H9 (cell line): ENCODE measurements at regions not wholly inside any gene's neighbourhood (a gene's known extent, or its start where the extent isn't known, plus 50 kb on each side); places are given as distances from the start of the nearest gene placed in this dataset.

Source experiments
- DNase-seq: peaks from one replicate; pipeline ENCODE4 v3.0.0-alpha.2; 2017
- H2AFZ ChIP-seq: one replicate; pipeline ENCODE4 v1.6.1; 2013; ENCODE audit warnings: mild to moderate bottlenecking, low read length, control low read depth, moderate library complexity
- H2AK5ac ChIP-seq: 2 replicates; pipeline ENCODE4 v1.6.1; 2013; ENCODE audit warnings: low read length, control low read depth, mixed read lengths; ENCODE audit not compliant: insufficient read length
- H2BK120ac ChIP-seq: one replicate; pipeline ENCODE4 v1.6.1; 2013; ENCODE audit warnings: low read depth, mild to moderate bottlenecking, low read length, control low read depth, inconsistent platforms; ENCODE audit not compliant: poor library complexity, severe bottlenecking
- H2BK12ac ChIP-seq: 2 replicates; pipeline ENCODE4 v1.6.1; 2013; ENCODE audit warnings: low read length, control low read depth, mixed read lengths, low read depth; ENCODE audit not compliant: insufficient read length
- H2BK15ac ChIP-seq: 2 replicates; pipeline ENCODE4 v1.6.1; 2013; ENCODE audit warnings: low read depth, low read length, control low read depth
- H2BK20ac ChIP-seq: one replicate; pipeline ENCODE4 v1.6.1; 2013; ENCODE audit warnings: low read depth, mild to moderate bottlenecking, low read length, control low read depth, inconsistent platforms; ENCODE audit not compliant: poor library complexity, severe bottlenecking
- H2BK5ac ChIP-seq: 2 replicates; pipeline ENCODE4 v1.6.1; 2013; ENCODE audit warnings: low read length, control low read depth, mixed read lengths; ENCODE audit not compliant: insufficient read length
- H3K14ac ChIP-seq: 2 replicates; pipeline ENCODE4 v1.6.1; 2013; ENCODE audit warnings: low read length, control low read depth; ENCODE audit not compliant: insufficient read depth
- H3K18ac ChIP-seq: 2 replicates; pipeline ENCODE4 v1.6.1; 2013; ENCODE audit warnings: low read depth, mild to moderate bottlenecking, mixed read lengths, low read length, control low read depth; ENCODE audit not compliant: insufficient read length
- H3K23ac ChIP-seq: 2 replicates; pipeline ENCODE4 v1.6.1; 2013; ENCODE audit warnings: low read length, control low read depth, mixed read lengths, low read depth; ENCODE audit not compliant: insufficient read length
- H3K23me2 ChIP-seq: 2 replicates; pipeline ENCODE4 v1.6.1; 2013; ENCODE audit warnings: low read depth, mild to moderate bottlenecking, mixed read lengths, low read length, control low read depth; ENCODE audit not compliant: insufficient read length, poor library complexity, severe bottlenecking
- H3K27ac ChIP-seq: 2 replicates; pipeline ENCODE4 v1.5.1; 2013; ENCODE audit warnings: low read length, control low read depth, mixed read lengths, low read depth; ENCODE audit not compliant: insufficient read length
- H3K27me3 ChIP-seq: 2 replicates; pipeline ENCODE4 v1.6.1; 2013; ENCODE audit warnings: low read length, control low read depth, inconsistent platforms; ENCODE audit not compliant: insufficient read depth
- H3K4ac ChIP-seq: 2 replicates; pipeline ENCODE4 v1.6.1; 2013; ENCODE audit warnings: low read depth, mild to moderate bottlenecking, control low read depth, inconsistent platforms, low read length, moderate library complexity
- H3K4me1 ChIP-seq: 2 replicates; pipeline ENCODE4 v1.6.1; 2013; ENCODE audit warnings: low read length, control low read depth, inconsistent platforms; ENCODE audit not compliant: insufficient read depth
- H3K4me2 ChIP-seq: 2 replicates; pipeline ENCODE4 v1.6.1; 2013; ENCODE audit warnings: low read length, control low read depth, mixed read lengths; ENCODE audit not compliant: insufficient read length, insufficient read depth
- H3K56ac ChIP-seq: 2 replicates; pipeline ENCODE4 v1.6.1; 2013; ENCODE audit warnings: low read depth, mild to moderate bottlenecking, mixed read lengths, low read length, control low read depth; ENCODE audit not compliant: insufficient read length
- H3K79me1 ChIP-seq: 2 replicates; pipeline ENCODE4 v1.6.1; 2013; ENCODE audit warnings: low read depth, mild to moderate bottlenecking, moderate library complexity, low read length, control low read depth, inconsistent platforms; ENCODE audit not compliant: insufficient read depth, poor library complexity, severe bottlenecking
- H3K79me2 ChIP-seq: 2 replicates; pipeline ENCODE4 v1.6.1; 2013; ENCODE audit warnings: low read length, control low read depth, inconsistent platforms; ENCODE audit not compliant: insufficient read depth
- H3K9ac ChIP-seq: 2 replicates; pipeline ENCODE4 v1.6.1; 2013; ENCODE audit warnings: low read length, control low read depth, mixed read lengths; ENCODE audit not compliant: insufficient read length; ENCODE audit errors: extremely low read depth
- H3K9me3 ChIP-seq: one replicate; pipeline ENCODE4 v1.6.1; 2013; ENCODE audit warnings: low read depth, low read length, inconsistent platforms; ENCODE audit not compliant: control insufficient read depth
- H3T11ph ChIP-seq: one replicate; pipeline ENCODE4 v1.6.1; 2013; ENCODE audit warnings: mild to moderate bottlenecking, low read length, control low read depth, inconsistent platforms
- H4K20me1 ChIP-seq: one replicate; pipeline ENCODE4 v1.6.1; 2013; ENCODE audit not compliant: control insufficient read depth, insufficient read length, insufficient read depth
- H4K5ac ChIP-seq: 2 replicates; pipeline ENCODE4 v1.6.1; 2013; ENCODE audit warnings: low read depth, mild to moderate bottlenecking, mixed read lengths, low read length, control low read depth; ENCODE audit not compliant: insufficient read length
- H4K8ac ChIP-seq: replicated peaks from 2 replicates; pipeline ENCODE4 v1.6.1; 2013; ENCODE audit warnings: low read length, control low read depth, mixed read lengths, low read depth; ENCODE audit not compliant: insufficient read length
- H4K91ac ChIP-seq: 2 replicates; pipeline ENCODE4 v1.6.1; 2013; ENCODE audit warnings: low read depth, mild to moderate bottlenecking, moderate library complexity, mixed read lengths, low read length, control low read depth; ENCODE audit not compliant: insufficient read length
- H3K27ac Mint-ChIP-seq, 3 experiments: 2 replicates in 2 of 3; 3 replicates in 1 of 3; pipeline ENCODE4 v1.8.0; 2020 to 2021; ENCODE audit warnings: mixed read lengths in 3 of 3, mild to moderate bottlenecking in 1 of 3, moderate library complexity in 1 of 3
- H3K27me3 Mint-ChIP-seq: 2 replicates; pipeline ENCODE4 v1.8.0; 2021; ENCODE audit warnings: low read depth, mild to moderate bottlenecking, moderate library complexity, mixed read lengths
- H3K36me3 Mint-ChIP-seq, 3 experiments: 2 replicates in 2 of 3; 3 replicates in 1 of 3; pipeline ENCODE4 v1.8.0; 2020 to 2021; ENCODE audit warnings: low read depth in 3 of 3, mixed read lengths in 3 of 3; ENCODE audit not compliant: insufficient read depth in 1 of 3
- H3K4me1 Mint-ChIP-seq, 2 experiments: 2 replicates each; pipeline ENCODE4 v1.8.0; 2020; ENCODE audit warnings: mixed read lengths in 2 of 2
- H3K4me3 Mint-ChIP-seq, 2 experiments: 2 replicates in 1 of 2; 3 replicates in 1 of 2; pipeline ENCODE4 v1.8.0; 2020 to 2021; ENCODE audit warnings: mild to moderate bottlenecking in 2 of 2, mixed read lengths in 2 of 2, moderate library complexity in 1 of 2
- H3K9me3 Mint-ChIP-seq, 2 experiments: 2 replicates in 1 of 2; 3 replicates in 1 of 2; pipeline ENCODE4 v1.8.0; 2020; ENCODE audit warnings: mild to moderate bottlenecking in 2 of 2, mixed read lengths in 2 of 2, moderate library complexity in 1 of 2
- WGBS: extraction: QIAGEN DNeasy Blood & Tissue Kit; methylation state at CpG from one replicate; pipeline ENCODE4 v1.1.7; 2013; ENCODE audit warnings: missing lambda C conversion rate, low lambda C conversion rate, mixed read lengths; ENCODE audit not compliant: insufficient read length; ENCODE audit errors: extremely low coverage; 5-methylcytosine and 5-hydroxymethylcytosine counted together
- TF ChIP-seq, protein P1 (sequence below): fragments of 200-600 bp; sonication (generic); conservative IDR thresholded peaks from 3 replicates; pipeline ENCODE4 v1.8.0; 2021; ENCODE audit warnings: antibody characterized with exemption, mild to moderate bottlenecking

- TF ChIP-seq, protein P1, sequence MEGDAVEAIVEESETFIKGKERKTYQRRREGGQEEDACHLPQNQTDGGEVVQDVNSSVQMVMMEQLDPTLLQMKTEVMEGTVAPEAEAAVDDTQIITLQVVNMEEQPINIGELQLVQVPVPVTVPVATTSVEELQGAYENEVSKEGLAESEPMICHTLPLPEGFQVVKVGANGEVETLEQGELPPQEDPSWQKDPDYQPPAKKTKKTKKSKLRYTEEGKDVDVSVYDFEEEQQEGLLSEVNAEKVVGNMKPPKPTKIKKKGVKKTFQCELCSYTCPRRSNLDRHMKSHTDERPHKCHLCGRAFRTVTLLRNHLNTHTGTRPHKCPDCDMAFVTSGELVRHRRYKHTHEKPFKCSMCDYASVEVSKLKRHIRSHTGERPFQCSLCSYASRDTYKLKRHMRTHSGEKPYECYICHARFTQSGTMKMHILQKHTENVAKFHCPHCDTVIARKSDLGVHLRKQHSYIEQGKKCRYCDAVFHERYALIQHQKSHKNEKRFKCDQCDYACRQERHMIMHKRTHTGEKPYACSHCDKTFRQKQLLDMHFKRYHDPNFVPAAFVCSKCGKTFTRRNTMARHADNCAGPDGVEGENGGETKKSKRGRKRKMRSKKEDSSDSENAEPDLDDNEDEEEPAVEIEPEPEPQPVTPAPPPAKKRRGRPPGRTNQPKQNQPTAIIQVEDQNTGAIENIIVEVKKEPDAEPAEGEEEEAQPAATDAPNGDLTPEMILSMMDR: no peak
- Histone ChIP-seq H3K79me1 (no peaks in the 10 kb centered on the region), H3T11ph (no peak overlapping the region), H3K23me2 (no peaks in the 10 kb centered on the region), H2BK12ac (no peak overlapping the region), H3K9ac (no peak overlapping the region), H4K5ac (no peak overlapping the region), H3K27ac (no peak overlapping the region), H4K91ac (no peak overlapping the region), H3K4me2 (no peak overlapping the region), H2BK15ac (no peak overlapping the region), H3K27me3 (no peaks in the 10 kb centered on the region), H4K20me1 (no peaks in the 10 kb centered on the region), H3K9me3 (no peaks in the 10 kb centered on the region), H2BK5ac (no peak overlapping the region), H2AFZ (no peak overlapping the region), H3K23ac (no peak overlapping the region), H2BK20ac (no peak overlapping the region), H3K4ac (no peak overlapping the region), H3K14ac (no peak overlapping the region), H3K18ac (no peak overlapping the region), H2AK5ac (no peak overlapping the region), H3K4me1 (no peaks in the 10 kb centered on the region), H2BK120ac (no peak overlapping the region), H3K56ac (no peak overlapping the region), H3K79me2 (no peaks in the 10 kb centered on the region), H4K8ac (no peak overlapping the region)
- H3K36me3 Mint-ChIP-seq: no peaks in the 10 kb centered on the region
- DNase-seq: no peak
- WGBS: no CpG with 5 or more reads among the region's 11 CpGs
- no peak overlapping the region for H3K27ac Mint-ChIP-seq
- no peak overlapping the region for H3K4me3 Mint-ChIP-seq
- H3K27me3 Mint-ChIP-seq: peaks cover 17% of the 10 kb centered on the region
- peaks cover 0 to 6% of the 10 kb centered on the region in 2 experiments; a peak in 4 of 5 replicates for H3K9me3 Mint-ChIP-seq
- peaks cover 10 to 14% of the 10 kb centered on the region in 2 experiments for H3K4me1 Mint-ChIP-seq
These were observed 503.0 kb upstream of the MYT1L start for GRCh38 chr2:2834105-2834504.
